Activated T-helper 2 cell treated with anti-CD3 and anti-CD28 coated beads, Interferon-gamma antibody, Interleukin-2, Interleukin-4, amounts not matched to agents 10 μg/mL and 5 μg/mL and 100 μg/mL, durations not matched to agents 14 hours and 24 hours and 36 hours (primary cell): ENCODE measurements at regions not wholly inside any gene's neighbourhood (a gene's known extent, or its start where the extent isn't known, plus 50 kb on each side); places are given as distances from the start of the nearest gene placed in this dataset.

ENCODE experiments used
- DNase-seq: peaks from one replicate; pipeline ENCODE4 v3.0.0; 2021; ENCODE audit warnings: low spot score
- H3K27ac Mint-ChIP-seq: one replicate; pipeline ENCODE4 v1.8.0; 2021; ENCODE audit warnings: mixed read lengths
- H3K27me3 Mint-ChIP-seq: one replicate; pipeline ENCODE4 v1.8.0; 2021; ENCODE audit warnings: low read depth, mixed read lengths
- H3K36me3 Mint-ChIP-seq: one replicate; pipeline ENCODE4 v1.8.0; 2021; ENCODE audit warnings: low read depth, mixed read lengths
- H3K4me1 Mint-ChIP-seq: one replicate; pipeline ENCODE4 v1.8.0; 2021; ENCODE audit warnings: low read depth, mixed read lengths
- H3K4me3 Mint-ChIP-seq: one replicate; pipeline ENCODE4 v1.8.0; 2021; ENCODE audit warnings: low read depth, mild to moderate bottlenecking, moderate library complexity, mixed read lengths
- H3K9me3 Mint-ChIP-seq: one replicate; pipeline ENCODE4 v1.8.0; 2021; ENCODE audit warnings: mixed read lengths
- intact Hi-C: fragments of 100-400 bp; cut with micrococcal nuclease; formaldehyde crosslinking; loops from one replicate; pipeline ENCODE4 v1.15.1; 2023

DNA sequence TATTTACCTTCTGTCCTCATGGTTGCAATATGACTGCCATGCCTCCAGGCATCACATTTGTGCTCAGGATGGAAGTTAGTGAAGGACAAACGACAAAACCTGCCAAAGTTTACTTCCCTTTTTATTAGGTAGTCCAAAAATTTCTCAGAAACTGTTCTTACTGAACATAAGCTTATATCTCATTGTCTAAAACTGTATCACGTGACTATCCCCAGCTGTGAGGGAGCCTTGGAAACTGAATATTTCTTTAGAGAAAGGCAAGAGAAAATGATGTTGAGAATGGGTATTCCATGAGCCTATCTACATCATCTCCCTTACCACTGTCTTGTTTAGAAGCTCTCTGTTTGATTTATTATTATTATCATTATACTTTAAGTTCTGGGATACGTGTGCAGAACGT is 169.1 kb upstream of the ADRA1D start:
- intact Hi-C loops = no loop called here
- no peaks in the 10 kb centered on the region for H3K4me1 Mint-ChIP-seq
- H3K27ac Mint-ChIP-seq = no peak overlapping the region
- no peak overlapping the region for H3K4me3 Mint-ChIP-seq
- H3K27me3 Mint-ChIP-seq = peaks cover 4% of the 10 kb centered on the region
- H3K9me3 Mint-ChIP-seq = no peaks in the 10 kb centered on the region
- DNase-seq = no peak
- no peaks in the 10 kb centered on the region for H3K36me3 Mint-ChIP-seq

DNA sequence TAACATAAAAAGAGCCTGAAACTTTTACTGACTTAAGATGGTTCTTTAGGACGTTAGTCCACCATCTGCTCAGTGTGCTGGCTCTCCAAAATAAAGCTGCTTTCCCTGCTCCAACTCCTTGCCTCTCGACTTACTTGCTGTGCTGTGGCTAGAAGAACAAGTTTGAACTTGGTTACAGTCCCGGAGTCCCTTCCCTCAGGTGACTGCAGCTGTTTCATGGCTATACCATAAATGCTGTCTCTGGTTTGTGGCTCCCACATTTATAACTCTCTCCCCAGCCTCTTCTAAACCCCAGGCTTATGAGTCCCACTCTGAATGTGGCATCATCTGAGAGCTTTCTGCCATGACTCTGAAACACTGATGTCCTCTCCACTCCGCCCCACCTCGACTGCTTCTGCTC is 166.2 kb upstream of the ADRA1D start:
- H3K4me1 Mint-ChIP-seq = no peaks in the 10 kb centered on the region
- no peak overlapping the region for H3K27ac Mint-ChIP-seq
- H3K36me3 Mint-ChIP-seq = no peaks in the 10 kb centered on the region
- H3K4me3 Mint-ChIP-seq = no peak overlapping the region
- peaks cover 4% of the 10 kb centered on the region for H3K27me3 Mint-ChIP-seq
- H3K9me3 Mint-ChIP-seq = no peaks in the 10 kb centered on the region
- DNase-seq = no peak
- intact Hi-C loops = no loop called here

DNA sequence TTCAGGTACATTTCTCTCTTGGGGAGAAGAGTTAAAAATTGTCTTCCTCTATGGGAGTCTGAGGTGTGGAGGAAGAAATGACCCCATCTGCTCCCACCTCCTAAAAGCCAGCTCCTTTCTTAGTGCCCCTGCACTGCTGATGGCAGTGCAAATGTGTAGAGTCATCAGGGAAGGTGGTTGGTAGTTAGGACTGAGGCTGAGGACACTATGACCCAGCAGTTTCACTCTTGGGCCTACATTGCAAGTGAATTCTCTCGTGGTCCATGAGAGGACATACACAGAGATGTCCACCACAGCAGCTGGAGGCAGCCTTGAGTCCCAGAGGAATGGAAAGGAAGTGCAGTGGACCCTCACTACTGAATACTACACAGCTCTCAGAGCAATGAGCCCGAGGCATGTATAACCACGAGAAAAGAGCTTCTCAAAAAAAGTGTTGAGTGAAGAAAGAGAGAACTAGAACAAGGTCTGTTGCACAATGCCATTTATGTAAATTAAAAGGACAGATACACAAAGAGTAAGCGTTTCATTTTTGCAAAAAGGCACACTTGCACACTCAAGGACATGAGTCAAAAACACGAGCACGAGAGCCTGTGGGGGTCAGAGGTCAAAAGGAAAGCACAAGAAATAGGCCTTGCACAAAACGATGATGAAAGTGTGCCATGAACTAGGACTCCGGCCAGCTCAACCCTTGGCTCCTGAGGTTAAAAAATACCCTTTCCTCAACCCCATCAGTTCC is 164.4 kb upstream of the ADRA1D start:
- no peaks in the 10 kb centered on the region for H3K4me1 Mint-ChIP-seq
- H3K36me3 Mint-ChIP-seq = no peaks in the 10 kb centered on the region
- H3K27me3 Mint-ChIP-seq = peaks cover 4% of the 10 kb centered on the region
- intact Hi-C loops = no loop called here
- no peaks in the 10 kb centered on the region for H3K9me3 Mint-ChIP-seq
- H3K27ac Mint-ChIP-seq = no peak overlapping the region
- DNase-seq = no peak
- no peak overlapping the region for H3K4me3 Mint-ChIP-seq

DNA sequence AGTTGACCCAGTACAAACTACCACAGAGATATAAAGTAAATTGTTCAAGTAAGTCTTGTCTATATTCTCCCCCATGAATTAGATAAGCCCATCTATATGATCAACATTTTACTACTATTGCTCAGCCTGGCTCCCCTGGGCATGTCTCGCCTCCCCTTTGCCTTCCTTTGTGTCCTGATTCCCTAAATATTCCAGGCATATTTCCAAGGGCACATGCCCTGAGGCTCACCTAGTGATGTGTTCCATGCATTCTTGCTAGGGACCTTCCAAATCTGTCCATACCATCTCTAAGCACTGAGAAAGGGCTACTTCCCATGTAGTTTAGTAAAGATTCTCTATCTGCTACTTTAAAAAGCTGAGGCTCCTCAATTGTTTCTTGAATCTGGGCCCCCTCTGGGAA is 163.1 kb upstream of the ADRA1D start:
- intact Hi-C loops = no loop called here
- Mint-ChIP-seq H3K4me1 (no peaks in the 10 kb centered on the region), H3K9me3 (no peaks in the 10 kb centered on the region)

DNA sequence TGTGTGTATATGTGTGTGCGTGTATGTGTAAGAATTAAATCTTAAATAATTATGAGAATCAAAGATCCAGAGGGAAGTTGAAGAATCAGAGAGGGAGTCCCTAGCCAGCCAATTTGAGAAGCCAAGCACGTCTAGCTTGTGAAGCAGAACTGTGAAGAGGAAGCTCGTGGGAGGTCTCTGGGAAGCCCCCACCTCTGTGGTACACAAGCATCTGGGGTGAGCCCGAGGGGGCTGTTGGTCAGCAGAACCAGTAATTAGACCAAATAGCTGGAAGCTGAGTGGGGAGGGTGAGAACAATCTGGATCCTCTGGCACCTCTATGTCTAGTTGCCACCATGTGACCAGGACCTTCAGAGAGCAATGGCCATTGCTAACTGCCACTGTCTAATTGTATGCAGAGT is 162.7 kb upstream of the ADRA1D start:
- Mint-ChIP-seq H3K27ac (no peak overlapping the region), H3K4me1 (no peaks in the 10 kb centered on the region), H3K27me3 (peaks cover 4% of the 10 kb centered on the region), H3K4me3 (no peak overlapping the region), H3K36me3 (no peaks in the 10 kb centered on the region), H3K9me3 (no peaks in the 10 kb centered on the region)
- intact Hi-C loops = no loop called here
- no peak for DNase-seq

More for the DNA sequence above, 163.1 kb upstream of the ADRA1D start:
- H3K27me3 Mint-ChIP-seq = peaks cover 4% of the 10 kb centered on the region
- DNase-seq = no peak
- H3K4me3 Mint-ChIP-seq = no peak overlapping the region
- H3K36me3 Mint-ChIP-seq = no peaks in the 10 kb centered on the region
- no peak overlapping the region for H3K27ac Mint-ChIP-seq

DNA sequence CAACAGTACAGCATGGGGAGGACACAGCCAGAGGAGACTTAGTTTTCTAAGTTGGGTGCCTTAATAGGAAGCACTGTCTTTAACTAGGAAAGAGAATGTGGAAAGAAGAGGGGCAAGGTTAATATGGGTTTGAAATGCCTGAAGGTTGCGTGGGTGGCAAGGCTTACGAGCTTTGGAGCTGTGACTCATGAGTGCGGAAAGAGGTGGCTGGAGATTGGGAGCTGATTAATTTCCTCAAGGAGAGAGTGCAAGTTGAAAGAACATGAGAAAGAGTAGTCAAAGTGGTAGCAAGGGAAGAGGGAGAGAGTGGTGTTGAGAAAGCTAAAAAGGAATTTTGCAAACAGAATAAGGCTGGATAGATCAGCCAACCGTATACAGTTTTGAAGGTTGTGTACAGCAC is 157.5 kb upstream of the ADRA1D start:
- no peaks in the 10 kb centered on the region for H3K9me3 Mint-ChIP-seq
- no peak overlapping the region for H3K4me3 Mint-ChIP-seq
- peaks cover 10% of the 10 kb centered on the region for H3K27me3 Mint-ChIP-seq
- H3K27ac Mint-ChIP-seq = no peak overlapping the region
- no peak for DNase-seq
- H3K36me3 Mint-ChIP-seq = no peaks in the 10 kb centered on the region
- intact Hi-C loops = no loop called here
- no peaks in the 10 kb centered on the region for H3K4me1 Mint-ChIP-seq

DNA sequence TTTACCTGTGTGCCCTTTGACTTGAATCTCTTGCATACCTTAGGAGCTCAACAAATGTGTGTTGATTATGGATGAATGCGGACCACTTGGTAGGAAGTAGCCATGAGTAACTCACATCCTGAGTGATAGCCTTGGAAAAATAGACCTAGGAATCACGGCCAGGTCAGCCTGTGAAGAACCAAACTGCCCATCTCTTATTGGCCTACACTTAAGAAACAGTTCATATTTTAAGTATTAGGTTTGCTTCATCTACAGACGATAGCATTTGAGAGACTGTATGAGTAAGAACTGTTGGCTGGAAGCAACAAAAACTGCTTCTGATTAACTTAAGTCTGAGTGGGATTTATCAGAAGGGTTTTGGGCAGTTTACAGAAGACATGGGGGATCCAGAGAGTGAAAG is 152.5 kb upstream of the ADRA1D start:
- DNase-seq = no peak
- Mint-ChIP-seq H3K36me3 (no peaks in the 10 kb centered on the region), H3K9me3 (peaks cover 11% of the 10 kb centered on the region), H3K27me3 (peaks cover 34% of the 10 kb centered on the region), H3K4me1 (no peaks in the 10 kb centered on the region), H3K27ac (no peak overlapping the region), H3K4me3 (no peak overlapping the region)
- intact Hi-C loops = no loop called here

DNA sequence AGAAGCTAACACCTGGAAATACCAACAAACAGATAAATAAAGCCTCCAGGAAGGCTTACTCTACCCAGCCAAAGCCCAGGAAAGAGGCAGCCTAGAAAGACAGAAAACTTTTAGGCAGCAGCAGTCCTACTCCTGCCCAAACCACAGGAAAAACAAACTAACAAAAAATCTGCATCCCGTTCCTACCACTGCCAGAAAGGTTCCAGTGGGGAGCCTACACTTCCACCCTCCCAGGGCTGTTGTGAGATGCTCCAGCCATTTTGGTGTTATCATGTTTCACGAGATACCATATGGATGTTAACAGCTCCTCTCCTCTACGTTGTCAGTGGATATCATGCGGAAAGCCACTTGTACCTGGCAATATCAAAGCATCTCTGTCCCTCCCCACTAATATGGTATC is 135.9 kb upstream of the ADRA1D start:
- DNase-seq = no peak
- Mint-ChIP-seq H3K4me1 (no peaks in the 10 kb centered on the region), H3K36me3 (no peaks in the 10 kb centered on the region), H3K27ac (no peak overlapping the region), H3K27me3 (peaks cover 37% of the 10 kb centered on the region), H3K9me3 (peaks cover 5% of the 10 kb centered on the region), H3K4me3 (no peak overlapping the region)
- intact Hi-C loops = no loop called here

DNA sequence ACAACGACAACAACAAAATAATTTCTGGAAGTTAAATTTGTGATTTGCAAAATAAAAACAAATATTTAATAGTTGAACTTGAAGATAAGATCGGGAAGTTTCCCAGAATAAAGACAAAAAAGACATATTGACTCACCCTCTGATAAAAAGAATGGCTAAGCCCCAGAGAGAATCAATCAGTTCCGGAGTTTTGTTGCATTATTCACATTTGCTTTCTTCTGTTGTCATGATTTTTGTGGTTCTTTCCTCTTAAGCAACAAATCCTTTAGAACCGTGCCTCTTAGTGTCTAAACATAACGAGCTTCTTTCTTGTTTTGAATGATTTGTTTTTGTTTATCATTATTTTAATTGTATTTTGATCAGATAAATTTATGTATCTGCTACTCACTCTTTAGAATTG is 134.9 kb upstream of the ADRA1D start:
- intact Hi-C loops = no loop called here
- Mint-ChIP-seq H3K36me3 (no peaks in the 10 kb centered on the region), H3K9me3 (peaks cover 5% of the 10 kb centered on the region), H3K4me3 (no peak overlapping the region), H3K27ac (no peak overlapping the region), H3K27me3 (peaks cover 45% of the 10 kb centered on the region), H3K4me1 (peaks cover 2% of the 10 kb centered on the region)
- no peak for DNase-seq

DNA sequence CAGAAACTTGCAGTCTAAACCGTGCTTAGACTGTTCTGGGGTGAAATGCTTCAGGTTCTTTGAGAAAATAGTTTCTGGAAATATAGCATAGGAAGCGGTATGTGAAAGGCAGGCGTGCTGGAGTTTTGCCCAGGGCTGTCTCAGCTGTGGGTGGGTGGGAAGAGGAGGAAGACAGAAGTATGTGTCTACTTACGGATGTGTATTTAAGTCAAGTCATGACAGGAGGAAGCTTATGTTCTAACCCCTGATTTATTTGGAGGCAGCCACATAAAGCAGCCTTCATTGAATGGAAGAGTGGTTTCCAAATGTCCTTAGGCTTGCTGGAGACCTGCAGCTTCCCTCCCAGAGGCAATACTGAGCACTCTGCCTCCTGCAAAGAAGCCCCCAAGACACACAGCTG is 126.8 kb upstream of the ADRA1D start:
- intact Hi-C loops = no loop called here
- peaks cover 21% of the 10 kb centered on the region for H3K27me3 Mint-ChIP-seq
- no peak for DNase-seq
- H3K27ac Mint-ChIP-seq = no peak overlapping the region
- no peak overlapping the region for H3K4me3 Mint-ChIP-seq
- peaks cover 11% of the 10 kb centered on the region for H3K9me3 Mint-ChIP-seq
- H3K4me1 Mint-ChIP-seq = peaks cover 27% of the 10 kb centered on the region
- H3K36me3 Mint-ChIP-seq = peaks cover 3% of the 10 kb centered on the region

DNA sequence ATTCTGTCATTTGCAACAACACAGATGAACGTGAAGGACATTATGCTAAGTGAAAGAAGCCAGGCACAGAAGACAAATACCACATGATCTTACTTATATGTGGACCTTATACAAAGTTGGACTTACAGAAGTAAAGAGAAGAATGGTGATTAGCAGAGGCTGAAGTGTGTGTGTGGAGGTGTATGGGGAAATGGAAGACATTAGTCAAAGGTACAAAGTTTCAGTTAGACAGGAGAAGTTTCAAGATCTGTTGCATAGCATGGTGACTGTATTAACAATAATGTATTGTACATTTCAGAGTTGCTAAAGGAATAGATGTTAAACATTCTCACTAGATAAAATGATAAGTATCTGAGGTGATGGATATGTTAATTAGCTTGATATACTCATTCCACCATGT is 124.4 kb upstream of the ADRA1D start:
- H3K9me3 Mint-ChIP-seq = peaks cover 23% of the 10 kb centered on the region
- H3K4me1 Mint-ChIP-seq = peaks cover 48% of the 10 kb centered on the region
- no peak for DNase-seq
- peaks cover 3% of the 10 kb centered on the region for H3K27me3 Mint-ChIP-seq
- H3K36me3 Mint-ChIP-seq = peaks cover 18% of the 10 kb centered on the region
- no peak overlapping the region for H3K4me3 Mint-ChIP-seq
- intact Hi-C loops = no loop called here
- no peak overlapping the region for H3K27ac Mint-ChIP-seq

DNA sequence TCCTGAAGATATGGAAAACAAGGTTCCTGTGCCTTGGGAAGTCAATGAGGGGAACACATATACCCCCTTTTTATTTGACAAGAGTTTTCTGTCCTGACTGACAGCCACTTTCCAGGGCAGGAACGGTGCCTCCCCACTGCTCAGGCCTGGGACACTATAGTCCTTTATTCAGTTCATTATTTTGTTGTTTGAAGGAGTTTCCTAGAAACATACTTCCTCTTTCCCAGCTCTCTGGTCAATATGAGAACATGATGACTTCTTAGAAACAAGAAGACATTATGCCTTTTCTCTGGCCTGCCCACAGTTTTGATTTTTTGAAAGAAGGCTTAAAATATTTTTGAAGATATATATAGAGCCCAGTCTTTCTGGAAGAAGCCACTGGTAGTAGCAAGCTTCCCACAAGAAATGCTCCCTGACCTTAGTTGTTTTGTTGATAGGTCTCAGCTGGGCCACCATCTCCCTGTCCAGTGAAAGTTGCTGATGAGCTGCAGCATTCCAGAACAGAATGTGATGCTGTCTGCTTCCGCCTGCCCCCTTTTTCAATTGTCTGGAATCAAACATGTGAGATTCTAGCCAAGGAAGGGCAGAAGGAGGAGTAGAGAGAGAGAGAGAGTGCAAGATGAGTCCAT is 122.7 kb upstream of the ADRA1D start:
- H3K27me3 Mint-ChIP-seq = no peaks in the 10 kb centered on the region
- no peak overlapping the region for H3K4me3 Mint-ChIP-seq
- peaks cover 33% of the 10 kb centered on the region for H3K9me3 Mint-ChIP-seq
- intact Hi-C loops = no loop called here
- H3K36me3 Mint-ChIP-seq = peaks cover 26% of the 10 kb centered on the region
- H3K27ac Mint-ChIP-seq = no peak overlapping the region
- H3K4me1 Mint-ChIP-seq = peaks cover 49% of the 10 kb centered on the region
- DNase-seq = no peak

DNA sequence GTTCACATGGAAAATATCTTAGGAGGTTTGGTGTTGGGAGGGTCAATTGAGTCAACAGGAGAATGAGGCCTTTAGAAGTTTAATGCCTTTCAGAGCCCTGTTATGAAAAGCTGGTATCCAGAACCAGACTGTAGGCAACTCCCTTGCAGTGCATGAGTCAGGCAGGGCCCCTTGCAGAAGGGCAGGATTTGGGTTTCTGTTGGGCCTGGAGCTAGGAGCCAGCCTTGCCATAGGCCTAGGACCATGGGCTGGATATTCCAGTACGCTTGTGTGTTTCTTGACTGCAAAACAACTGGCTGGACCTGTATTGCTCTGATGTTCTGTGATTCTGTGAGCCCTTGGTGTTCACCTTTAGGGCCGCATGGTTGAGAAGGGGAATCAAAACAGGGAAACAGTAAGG is 121.8 kb upstream of the ADRA1D start:
- intact Hi-C loops = no loop called here
- Mint-ChIP-seq H3K27ac (peak overlapping the region; percentile 87), H3K36me3 (peaks cover 32% of the 10 kb centered on the region), H3K4me3 (no peak overlapping the region), H3K9me3 (peaks cover 40% of the 10 kb centered on the region), H3K4me1 (peaks cover 47% of the 10 kb centered on the region), H3K27me3 (no peaks in the 10 kb centered on the region)
- DNase-seq = no peak
